ENCODE measurements at regions not wholly inside any gene's neighbourhood (a gene's known extent, or its start where the extent isn't known, plus 50 kb on each side); places are given as distances from the start of the nearest gene placed in this dataset.
A peak's percentile ranks its signal among the peaks of the same experiment; 100 is the strongest.

GRCh38 chr10:89829262-89829886 lies 128.0 kb downstream of the KIF20B start:
- H3K27me3 ChIP-seq (ENCODE audit: control insufficient read depth, insufficient read depth, low read length) = no peaks in the 10 kb centered on the region
- WGBS (ENCODE audit: insufficient coverage) = 94% methylated on average over 10 of the region's 20 CpGs
- H3K4me3 ChIP-seq (ENCODE audit: low read length) = no peak overlapping the region
- no peaks in the 10 kb centered on the region for H3K36me3 ChIP-seq (ENCODE audit: control insufficient read depth, insufficient read depth, low read length)
- DNase-seq = no peak
- no peaks in the 10 kb centered on the region for H3K9me3 ChIP-seq (replicated peaks; ENCODE audit: control insufficient read depth, low read depth, low read length)
- H3K4me1 ChIP-seq (ENCODE audit: control insufficient read depth, insufficient read depth, low read length) = no peaks in the 10 kb centered on the region
- H3K27ac ChIP-seq (ENCODE audit: low read length) = no peak overlapping the region

GRCh38 chr10:89829887-89830269 lies 128.5 kb downstream of the KIF20B start:
- 88% methylated on average over 3 of the region's 5 CpGs for WGBS (ENCODE audit: insufficient coverage)
- Histone ChIP-seq H3K27ac (ENCODE audit: low read length) (no peak overlapping the region), H3K36me3 (ENCODE audit: control insufficient read depth, insufficient read depth, low read length) (no peaks in the 10 kb centered on the region), H3K4me3 (ENCODE audit: low read length) (no peak overlapping the region), H3K4me1 (ENCODE audit: control insufficient read depth, insufficient read depth, low read length) (no peaks in the 10 kb centered on the region), H3K9me3 (replicated peaks; ENCODE audit: control insufficient read depth, low read depth, low read length) (no peaks in the 10 kb centered on the region), H3K27me3 (ENCODE audit: control insufficient read depth, insufficient read depth, low read length) (no peaks in the 10 kb centered on the region)
- peak; percentile 12 for DNase-seq

GRCh38 chr10:89830624-89831023 lies 129.2 kb downstream of the KIF20B start:
- no CpG with 5 or more reads among the region's 2 CpGs for WGBS (ENCODE audit: insufficient coverage)
- no peak overlapping the region for H3K27ac ChIP-seq (ENCODE audit: low read length)
- H3K36me3 ChIP-seq (ENCODE audit: control insufficient read depth, insufficient read depth, low read length) = no peaks in the 10 kb centered on the region
- no peaks in the 10 kb centered on the region for H3K27me3 ChIP-seq (ENCODE audit: control insufficient read depth, insufficient read depth, low read length)
- H3K4me3 ChIP-seq (ENCODE audit: low read length) = no peak overlapping the region
- no peaks in the 10 kb centered on the region for H3K9me3 ChIP-seq (replicated peaks; ENCODE audit: control insufficient read depth, low read depth, low read length)
- DNase-seq = no peak
- H3K4me1 ChIP-seq (ENCODE audit: control insufficient read depth, insufficient read depth, low read length) = no peaks in the 10 kb centered on the region

GRCh38 chr10:89836840-89837164 lies 135.4 kb downstream of the KIF20B start:
- H3K27me3 ChIP-seq (ENCODE audit: control insufficient read depth, insufficient read depth, low read length) = peaks cover 11% of the 10 kb centered on the region
- H3K9me3 ChIP-seq (replicated peaks; ENCODE audit: control insufficient read depth, low read depth, low read length) = no peaks in the 10 kb centered on the region
- WGBS (ENCODE audit: insufficient coverage) = 12% methylated on average over 8 of the region's 12 CpGs
- no peaks in the 10 kb centered on the region for H3K36me3 ChIP-seq (ENCODE audit: control insufficient read depth, insufficient read depth, low read length)
- H3K4me1 ChIP-seq (ENCODE audit: control insufficient read depth, insufficient read depth, low read length) = peaks cover 13% of the 10 kb centered on the region
- H3K4me3 ChIP-seq (ENCODE audit: low read length) = peak overlapping the region; percentile 70
- no peak for DNase-seq
- no peak overlapping the region for H3K27ac ChIP-seq (ENCODE audit: low read length)

- no peaks in the 10 kb centered on the region for H3K36me3 ChIP-seq (ENCODE audit: control insufficient read depth, insufficient read depth, low read length)
- H3K4me1 ChIP-seq (ENCODE audit: control insufficient read depth, insufficient read depth, low read length) = peaks cover 13% of the 10 kb centered on the region
- WGBS (ENCODE audit: insufficient coverage) = under 1% methylated on average over 65 of the region's 65 CpGs
- peaks cover 11% of the 10 kb centered on the region for H3K27me3 ChIP-seq (ENCODE audit: control insufficient read depth, insufficient read depth, low read length)
- H3K4me3 ChIP-seq (ENCODE audit: low read length) = peak overlapping the region; percentile 70
- DNase-seq = peak; percentile 60
- H3K9me3 ChIP-seq (replicated peaks; ENCODE audit: control insufficient read depth, low read depth, low read length) = no peaks in the 10 kb centered on the region
- H3K27ac ChIP-seq (ENCODE audit: low read length) = peak overlapping the region; percentile 31
Observed at GRCh38 chr10:89837165-89838043, 136.0 kb downstream of the KIF20B start.

- 17% methylated on average over 17 of the region's 23 CpGs for WGBS (ENCODE audit: insufficient coverage)
- H3K4me3 ChIP-seq (ENCODE audit: low read length) = peak overlapping the region; percentile 70
- no peaks in the 10 kb centered on the region for H3K9me3 ChIP-seq (replicated peaks; ENCODE audit: control insufficient read depth, low read depth, low read length)
- DNase-seq = peak; percentile 30
- H3K27ac ChIP-seq (ENCODE audit: low read length) = no peak overlapping the region
- no peaks in the 10 kb centered on the region for H3K36me3 ChIP-seq (ENCODE audit: control insufficient read depth, insufficient read depth, low read length)
- peaks cover 11% of the 10 kb centered on the region for H3K27me3 ChIP-seq (ENCODE audit: control insufficient read depth, insufficient read depth, low read length)
- H3K4me1 ChIP-seq (ENCODE audit: control insufficient read depth, insufficient read depth, low read length) = peaks cover 13% of the 10 kb centered on the region
Observed at GRCh38 chr10:89838044-89838615, 136.7 kb downstream of the KIF20B start.

- no peak for DNase-seq
- Histone ChIP-seq H3K36me3 (ENCODE audit: control insufficient read depth, insufficient read depth, low read length) (no peaks in the 10 kb centered on the region), H3K4me3 (ENCODE audit: low read length) (no peak overlapping the region), H3K4me1 (ENCODE audit: control insufficient read depth, insufficient read depth, low read length) (no peaks in the 10 kb centered on the region), H3K27ac (ENCODE audit: low read length) (no peak overlapping the region), H3K9me3 (replicated peaks; ENCODE audit: control insufficient read depth, low read depth, low read length) (no peaks in the 10 kb centered on the region), H3K27me3 (ENCODE audit: control insufficient read depth, insufficient read depth, low read length) (no peaks in the 10 kb centered on the region)
- WGBS (ENCODE audit: insufficient coverage) = no CpG with 5 or more reads among the region's 2 CpGs
Observed at GRCh38 chr10:89845541-89846280, 144.3 kb downstream of the KIF20B start.

- Histone ChIP-seq H3K36me3 (ENCODE audit: control insufficient read depth, insufficient read depth, low read length) (no peaks in the 10 kb centered on the region), H3K27me3 (ENCODE audit: control insufficient read depth, insufficient read depth, low read length) (no peaks in the 10 kb centered on the region), H3K4me3 (ENCODE audit: low read length) (no peak overlapping the region), H3K9me3 (replicated peaks; ENCODE audit: control insufficient read depth, low read depth, low read length) (no peaks in the 10 kb centered on the region), H3K27ac (ENCODE audit: low read length) (no peak overlapping the region), H3K4me1 (ENCODE audit: control insufficient read depth, insufficient read depth, low read length) (no peaks in the 10 kb centered on the region)
- DNase-seq = no peak
Observed at GRCh38 chr10:89846281-89846630, 144.9 kb downstream of the KIF20B start.

- Histone ChIP-seq H3K4me3 (ENCODE audit: low read length) (no peak overlapping the region), H3K4me1 (ENCODE audit: control insufficient read depth, insufficient read depth, low read length) (no peaks in the 10 kb centered on the region), H3K36me3 (ENCODE audit: control insufficient read depth, insufficient read depth, low read length) (no peaks in the 10 kb centered on the region), H3K27me3 (ENCODE audit: control insufficient read depth, insufficient read depth, low read length) (no peaks in the 10 kb centered on the region), H3K27ac (ENCODE audit: low read length) (no peak overlapping the region), H3K9me3 (replicated peaks; ENCODE audit: control insufficient read depth, low read depth, low read length) (no peaks in the 10 kb centered on the region)
- DNase-seq = no peak
- WGBS (ENCODE audit: insufficient coverage) = 70% methylated on average over 1 of the region's 1 CpG
Observed at GRCh38 chr10:89846786-89847185, 145.4 kb downstream of the KIF20B start.

- DNase-seq = no peak
- no peaks in the 10 kb centered on the region for H3K27me3 ChIP-seq (ENCODE audit: control insufficient read depth, insufficient read depth, low read length)
- H3K27ac ChIP-seq (ENCODE audit: low read length) = no peak overlapping the region
- H3K9me3 ChIP-seq (replicated peaks; ENCODE audit: control insufficient read depth, low read depth, low read length) = no peaks in the 10 kb centered on the region
- H3K4me3 ChIP-seq (ENCODE audit: low read length) = no peak overlapping the region
- no peaks in the 10 kb centered on the region for H3K36me3 ChIP-seq (ENCODE audit: control insufficient read depth, insufficient read depth, low read length)
- peaks cover 4% of the 10 kb centered on the region for H3K4me1 ChIP-seq (ENCODE audit: control insufficient read depth, insufficient read depth, low read length)
- WGBS (ENCODE audit: insufficient coverage) = 67% methylated on average over 1 of the region's 5 CpGs
Observed at GRCh38 chr10:89852872-89853271, 151.5 kb downstream of the KIF20B start.

All from muscle of leg (tissue), 3 donors.